GM12872 (cell line): ENCODE measurements at regions not wholly inside any gene's neighbourhood (a gene's known extent, or its start where the extent isn't known, plus 50 kb on each side); places are given as distances from the start of the nearest gene placed in this dataset.

Experiments
- CTCF ChIP-seq: IDR thresholded peaks from 3 replicates; pipeline ENCODE4 v1.5.1; 2011; ENCODE audit warnings: low read depth, mild to moderate bottlenecking, low read length, moderate library complexity; ENCODE audit not compliant: insufficient read depth

DNA sequence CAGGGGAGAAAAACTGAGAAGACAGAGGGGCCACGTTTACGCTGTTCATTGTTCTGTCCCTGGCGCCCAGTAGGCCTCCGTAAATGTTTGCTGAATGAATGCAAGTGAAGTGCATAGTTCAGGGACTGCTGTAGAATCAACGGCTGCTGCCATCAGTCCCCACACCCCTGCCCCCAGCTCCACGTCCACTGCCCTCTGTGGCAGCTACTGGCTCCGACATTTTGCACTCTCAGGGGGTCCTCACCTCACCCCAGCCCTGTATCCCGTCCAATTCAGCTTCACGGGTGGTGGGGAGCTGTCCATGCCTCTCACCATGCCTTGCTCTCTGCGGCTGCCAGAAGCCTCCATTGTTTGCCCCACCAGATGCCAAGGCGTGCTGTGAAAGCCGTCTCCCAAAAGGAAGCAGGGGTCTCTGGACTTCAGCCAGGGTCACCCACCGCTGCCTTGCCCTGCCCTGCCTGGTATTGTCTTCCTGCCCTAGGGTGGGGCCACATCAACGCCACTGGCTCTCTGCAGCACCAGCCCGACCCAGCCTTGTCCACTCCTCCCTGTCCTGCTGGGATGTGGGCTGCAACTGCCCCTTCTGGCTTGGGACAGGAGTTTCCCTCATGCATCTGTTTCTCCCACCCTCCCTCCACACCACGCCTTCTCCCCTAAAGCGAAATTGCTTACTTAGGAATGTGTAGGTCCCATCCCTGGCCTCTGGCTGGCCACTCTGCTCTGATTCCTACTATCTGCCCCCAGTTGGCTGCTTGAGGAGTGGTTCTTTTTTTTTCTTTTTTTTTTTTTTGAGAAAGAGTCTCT is 86.0 kb downstream of the RHOB start:
- no peak for TF ChIP-seq CTCF

- TF ChIP-seq CTCF = no peak
Observed at GRCh38 chr2:20533993-20534622, 87.2 kb downstream of the RHOB start.

DNA sequence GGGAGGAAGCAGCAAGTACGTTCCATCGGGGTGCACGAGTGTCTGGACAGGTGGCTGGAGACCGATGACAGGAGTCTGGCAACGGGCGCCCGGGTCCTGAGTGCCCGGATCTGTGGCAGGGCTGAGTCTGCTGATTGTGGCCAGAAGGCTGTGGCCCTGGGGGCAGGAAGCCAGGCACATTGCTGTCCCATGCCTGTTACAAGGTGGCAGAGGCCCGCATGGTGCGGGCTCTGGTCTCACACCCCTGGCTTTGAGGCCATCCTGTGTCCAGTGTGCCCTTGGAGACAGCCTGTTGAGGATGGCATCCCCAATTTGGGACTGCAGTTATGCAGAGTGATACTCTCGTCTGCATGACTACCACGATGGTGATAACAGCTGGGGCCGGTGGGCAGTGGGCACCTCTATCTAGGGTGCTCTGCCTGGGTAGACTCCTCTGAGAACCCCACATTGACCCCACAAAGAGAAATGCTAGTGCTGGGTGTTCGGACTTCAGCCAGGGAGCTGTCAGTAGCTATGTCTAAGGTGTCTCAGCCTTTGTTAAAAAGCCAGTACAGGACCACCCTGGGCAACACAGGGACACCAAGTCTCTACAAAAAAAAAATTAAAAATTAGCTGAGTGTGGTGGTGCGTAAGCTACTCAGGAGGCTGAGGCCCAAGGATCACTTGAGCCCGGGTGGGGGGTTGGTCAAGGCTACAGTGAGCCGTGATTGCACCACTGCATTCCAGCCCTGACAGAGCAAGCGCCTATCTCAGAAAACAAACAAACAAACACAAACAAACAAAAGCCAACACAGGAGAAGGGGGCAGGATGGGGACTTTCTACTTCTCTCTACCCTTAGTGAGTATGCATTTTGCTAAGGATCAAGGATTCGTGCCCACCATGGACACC is 88.3 kb downstream of the RHOB start:
- TF ChIP-seq CTCF = no peak

GRCh38 chr2:20536619-20537422 is 89.9 kb downstream of the RHOB start:
- TF ChIP-seq CTCF = no peak

DNA sequence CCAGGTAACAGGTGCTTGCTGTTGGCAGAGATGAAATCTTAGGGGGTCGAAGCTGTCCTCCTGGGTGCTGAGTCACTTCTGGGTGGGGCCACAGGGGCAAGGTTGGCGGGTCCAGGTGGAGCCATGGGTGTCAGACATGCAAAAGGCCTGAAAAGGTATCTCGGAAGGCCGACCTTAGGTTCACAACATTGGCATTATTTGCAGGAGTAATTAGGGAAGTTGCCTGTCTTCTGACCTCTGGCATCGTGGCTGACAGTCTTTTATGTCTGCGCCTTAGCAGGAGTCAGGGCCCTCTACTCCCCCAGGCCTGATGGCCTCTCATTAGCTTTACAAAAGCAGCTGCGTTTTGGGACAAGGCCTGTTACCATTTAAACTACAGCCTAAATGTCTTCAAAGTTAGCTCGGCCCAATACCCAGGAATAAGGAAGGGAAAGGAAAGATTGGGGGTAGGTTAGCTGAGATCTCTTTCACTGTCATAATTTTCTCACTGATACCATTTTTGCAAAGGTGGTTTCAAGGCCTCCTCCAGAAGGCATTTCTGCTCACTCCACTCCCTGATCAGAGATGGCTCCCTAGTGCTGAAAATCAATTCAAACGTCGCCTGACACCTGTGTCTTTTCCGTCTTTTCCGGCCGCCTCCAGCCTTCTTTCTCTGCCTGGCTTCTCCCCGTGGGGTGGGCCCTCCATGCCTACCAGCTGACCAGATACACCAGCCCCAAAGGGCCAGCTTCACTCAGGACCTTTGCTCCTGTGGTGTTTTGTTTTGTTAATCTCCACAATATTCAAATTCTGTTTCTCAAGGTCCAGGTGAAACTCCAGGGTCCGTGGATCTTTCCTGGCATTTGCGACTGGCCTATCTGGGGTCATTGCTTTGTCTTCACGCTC is 90.8 kb downstream of the RHOB start:
- no peak for TF ChIP-seq CTCF

- TF ChIP-seq CTCF = no peak
Observed at GRCh38 chr2:20538308-20539132, 91.6 kb downstream of the RHOB start.
